Prostate gland (tissue), 2 donors: ENCODE measurements at regions not wholly inside any gene's neighbourhood (a gene's known extent, or its start where the extent isn't known, plus 50 kb on each side); places are given as distances from the start of the nearest gene placed in this dataset.

ENCODE experiments used
- DNase-seq: peaks from one replicate; pipeline ENCODE4 v3.0.0-alpha.2; 2019; ENCODE audit warnings: low spot score
- H3K27ac ChIP-seq, 2 donors: fragments of 200-600 bp; sonication (generic); 2 replicates each; pipeline ENCODE4 v1.5.1; 2017 to 2019
- H3K27me3 ChIP-seq: fragments of 200-600 bp; sonication (generic); replicated peaks from 2 replicates; pipeline ENCODE4 v1.5.1; 2019; ENCODE audit not compliant: insufficient read depth
- H3K36me3 ChIP-seq, 2 donors: fragments of 200-600 bp; sonication (generic); 1 replicate in 1 of 2; 2 replicates in 1 of 2; pipeline versions ENCODE4 v1.5.1 to v1.8.1; 2017 to 2019
- H3K4me1 ChIP-seq: fragments of 200-600 bp; sonication (generic); replicated peaks from 2 replicates; pipeline ENCODE4 v1.5.1; 2019
- H3K4me3 ChIP-seq, 2 donors: fragments of 200-600 bp; sonication (generic); 2 replicates each; pipeline ENCODE4 v1.5.1; 2017 to 2019
- H3K9me3 ChIP-seq: fragments of 200-600 bp; sonication (generic); 2 replicates; pipeline ENCODE4 v1.5.1; 2017
- CTCF ChIP-seq, 4 experiments: fragments of 200-600 bp in 2 of 4; fragments of 450-650 bp in 2 of 4; sonication (generic) in 2 of 4; IDR thresholded peaks; 1 replicate in 3 of 4; 2 replicates in 1 of 4; pipeline ENCODE4 v1.5.1; 2016 to 2019; ENCODE audit warnings: antibody characterized with exemption in 4 of 4, mild to moderate bottlenecking in 2 of 4, moderate library complexity in 2 of 4
- POLR2A ChIP-seq: fragments of 450-650 bp; IDR thresholded peaks from one replicate; pipeline ENCODE4 v1.6.1; 2016; ENCODE audit warnings: antibody characterized with exemption, mild to moderate bottlenecking
- POLR2AphosphoS5 ChIP-seq: sonication (generic); formaldehyde crosslinking; IDR thresholded peaks from one replicate; pipeline ENCODE4 v1.6.1; 2017; ENCODE audit warnings: antibody characterized with exemption
- WGBS: methylation state at CpG from one replicate; pipeline ENCODE4 v1.1.5; 2018; 5-methylcytosine and 5-hydroxymethylcytosine counted together
- intact Hi-C: fragments of 100-400 bp; cut with DNase I; formaldehyde crosslinking; loops from one replicate; pipeline ENCODE4 v1.14.2; 2022

DNA sequence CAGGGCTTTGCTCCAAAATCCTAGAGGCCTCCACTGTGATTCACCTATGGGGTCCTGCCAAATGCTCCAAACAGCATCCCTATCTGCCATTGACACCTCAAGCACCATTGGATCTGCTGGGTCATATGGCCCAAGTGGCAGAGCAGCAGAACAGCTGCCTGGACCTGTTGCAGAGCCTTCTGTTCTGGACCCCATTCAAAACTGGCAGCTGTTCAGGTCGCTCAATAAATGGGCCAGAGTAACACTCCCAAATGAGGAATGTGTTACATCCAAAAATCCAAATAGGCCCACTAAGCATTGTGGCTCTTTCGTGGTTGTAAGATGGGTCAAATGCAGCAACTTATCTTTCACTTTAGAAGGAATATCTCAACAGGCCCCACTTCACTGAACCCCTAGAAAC is 783.6 kb downstream of the DCDC2C start:
- WGBS = 60% methylated on average over 2 of the region's 2 CpGs
- no peaks in the 10 kb centered on the region for H3K36me3 ChIP-seq
- no peaks in the 10 kb centered on the region for H3K27me3 ChIP-seq
- no peak overlapping the region for H3K27ac ChIP-seq
- no peak overlapping the region for H3K4me3 ChIP-seq
- DNase-seq = no peak
- H3K4me1 ChIP-seq = no peaks in the 10 kb centered on the region
- intact Hi-C loops = no loop called here
- TF ChIP-seq POLR2AphosphoS5 = no peak
- TF ChIP-seq CTCF (IDR thresholded peaks at IDR 0.05) = no peak
- no peak for TF ChIP-seq POLR2A
- H3K9me3 ChIP-seq = no peaks in the 10 kb centered on the region

DNA sequence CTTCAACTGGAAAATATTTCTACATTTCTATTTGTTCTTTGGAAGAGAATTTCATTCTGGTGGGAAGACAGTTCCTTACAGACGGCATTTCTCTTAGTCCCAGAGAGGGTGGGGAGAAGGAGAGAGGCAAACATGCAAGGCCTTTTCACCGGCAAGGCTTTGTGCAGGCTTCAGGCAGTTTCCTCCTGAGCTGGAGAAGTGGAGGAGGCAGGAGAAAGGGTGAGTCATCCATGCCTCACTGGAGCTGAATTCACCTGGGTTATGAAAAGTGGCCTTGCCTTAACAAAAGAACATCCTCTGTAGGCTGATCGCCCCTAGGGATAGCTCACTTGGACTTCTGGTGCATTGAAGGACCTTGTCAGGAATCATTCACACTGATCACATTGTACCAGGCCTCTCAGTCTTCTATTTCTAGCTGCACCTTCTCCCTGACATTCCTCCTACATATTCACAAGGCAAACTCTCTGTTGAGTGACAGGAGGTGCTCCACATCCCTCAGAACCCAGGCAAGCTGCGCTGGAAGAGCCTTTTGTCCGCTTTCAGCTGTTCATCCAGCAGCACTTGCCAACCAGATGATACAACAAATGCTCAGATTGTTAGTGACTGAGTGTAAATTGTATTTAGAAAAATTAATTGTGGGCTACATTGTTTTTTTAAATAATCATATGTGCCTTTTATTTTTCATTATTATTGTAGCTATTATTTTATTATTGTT is 796.1 kb downstream of the DCDC2C start:
- H3K27me3 ChIP-seq = no peaks in the 10 kb centered on the region
- H3K9me3 ChIP-seq = no peaks in the 10 kb centered on the region
- intact Hi-C loops = no loop called here
- no peak for DNase-seq
- H3K4me1 ChIP-seq = no peaks in the 10 kb centered on the region
- no peak overlapping the region for H3K27ac ChIP-seq
- WGBS = 93% methylated on average over 5 of the region's 5 CpGs
- no peak overlapping the region for H3K4me3 ChIP-seq
- TF ChIP-seq POLR2AphosphoS5 = no peak
- TF ChIP-seq CTCF (IDR thresholded peaks at IDR 0.05) = no peak
- TF ChIP-seq POLR2A = no peak
- no peaks in the 10 kb centered on the region for H3K36me3 ChIP-seq

DNA sequence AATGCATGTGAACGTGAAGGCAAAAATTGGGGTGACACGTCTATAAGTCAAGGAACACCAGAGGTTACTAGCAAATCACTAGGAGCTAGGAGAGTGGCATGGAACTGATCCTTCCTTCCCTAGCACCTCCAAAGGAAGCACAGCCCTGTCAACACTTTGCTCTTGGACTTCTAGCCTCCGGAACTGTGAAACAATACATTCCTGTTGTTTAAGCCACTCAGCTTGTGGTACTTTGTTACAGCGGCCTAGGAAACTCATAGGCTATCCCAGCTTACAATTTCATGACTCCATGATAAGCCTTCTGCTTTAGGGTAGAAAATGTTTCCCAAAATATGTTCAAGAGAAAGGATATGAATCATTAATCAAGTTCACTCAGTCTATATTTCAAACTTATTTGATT is 798.1 kb downstream of the DCDC2C start:
- no peak for DNase-seq
- Histone ChIP-seq H3K36me3 (no peaks in the 10 kb centered on the region), H3K4me3 (no peak overlapping the region), H3K9me3 (no peaks in the 10 kb centered on the region), H3K27ac (no peak overlapping the region), H3K27me3 (no peaks in the 10 kb centered on the region), H3K4me1 (no peaks in the 10 kb centered on the region)
- TF ChIP-seq POLR2AphosphoS5 = no peak
- TF ChIP-seq POLR2A = no peak
- TF ChIP-seq CTCF (IDR thresholded peaks at IDR 0.05) = no peak
- 95% methylated on average over 4 of the region's 4 CpGs for WGBS
- intact Hi-C loops = no loop called here

DNA sequence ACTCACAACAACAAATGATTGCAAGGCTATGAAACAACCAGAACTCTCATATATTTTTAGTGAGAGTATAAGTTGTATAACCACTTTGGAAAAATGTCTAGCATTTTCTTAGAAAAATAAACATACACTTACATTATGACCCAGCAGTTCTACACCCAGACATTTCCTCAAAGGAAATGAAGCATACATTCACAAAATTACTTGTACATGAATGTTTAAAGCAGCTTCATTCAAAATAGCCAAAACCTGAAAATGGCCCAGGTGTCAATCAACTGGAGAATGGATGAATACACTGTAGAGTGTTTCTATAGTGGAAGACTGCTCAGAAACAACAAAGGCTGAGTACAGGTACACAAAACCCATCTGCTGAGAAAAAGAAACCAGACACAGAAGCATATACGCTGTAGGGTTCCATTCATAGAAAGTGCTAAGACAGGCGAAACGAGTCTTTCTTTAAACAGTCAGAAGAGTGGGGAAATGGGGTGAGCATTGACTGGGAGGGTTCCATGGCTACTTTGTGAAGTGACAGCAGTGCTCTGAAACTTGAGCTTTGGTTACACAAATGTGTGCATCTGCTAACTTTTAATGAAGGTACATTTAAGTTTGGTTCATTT is 799.0 kb downstream of the DCDC2C start:
- TF ChIP-seq POLR2AphosphoS5 = no peak
- TF ChIP-seq POLR2A = no peak
- WGBS = 87% methylated on average over 3 of the region's 3 CpGs
- intact Hi-C loops = no loop called here

DNA sequence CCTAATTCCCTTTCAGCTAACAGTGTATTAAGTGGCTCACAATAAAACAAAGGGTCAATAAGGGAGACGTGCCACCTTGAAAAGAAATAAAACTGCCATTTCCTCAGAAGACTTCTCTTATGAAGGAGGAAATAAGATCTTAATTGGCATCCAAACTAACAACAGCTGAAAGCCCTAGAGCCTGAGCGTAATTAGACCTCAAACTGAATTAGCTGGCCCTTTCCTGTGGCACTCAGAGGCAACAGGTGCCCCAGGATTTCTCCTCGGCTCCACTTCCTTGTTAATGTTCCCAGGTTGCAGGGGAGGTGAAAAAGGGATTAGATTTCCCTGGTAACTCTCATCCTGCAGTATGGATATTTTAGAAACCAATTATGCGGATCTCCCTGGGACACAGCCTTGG is 804.3 kb downstream of the DCDC2C start:
- H3K27me3 ChIP-seq = no peaks in the 10 kb centered on the region
- H3K36me3 ChIP-seq = no peaks in the 10 kb centered on the region
- intact Hi-C loops = no loop called here
- H3K4me1 ChIP-seq = no peaks in the 10 kb centered on the region
- no peaks in the 10 kb centered on the region for H3K9me3 ChIP-seq
- TF ChIP-seq POLR2A = no peak
- WGBS = 58% methylated on average over 4 of the region's 4 CpGs
- DNase-seq = no peak
- no peak overlapping the region for H3K4me3 ChIP-seq
- no peak overlapping the region for H3K27ac ChIP-seq

More for the DNA sequence above, 799.0 kb downstream of the DCDC2C start:
- H3K4me1 ChIP-seq = no peaks in the 10 kb centered on the region
- H3K27ac ChIP-seq = no peak overlapping the region
- H3K4me3 ChIP-seq = no peak overlapping the region
- no peak for DNase-seq
- no peaks in the 10 kb centered on the region for H3K9me3 ChIP-seq
- no peaks in the 10 kb centered on the region for H3K27me3 ChIP-seq
- no peaks in the 10 kb centered on the region for H3K36me3 ChIP-seq
